Prostate gland (tissue), 2 donors: ENCODE measurements at regions not wholly inside any gene's neighbourhood (a gene's known extent, or its start where the extent isn't known, plus 50 kb on each side); places are given as distances from the start of the nearest gene placed in this dataset.

Source experiments
- DNase-seq: peaks from one replicate; pipeline ENCODE4 v3.0.0-alpha.2; 2019; ENCODE audit warnings: low spot score
- H3K27ac ChIP-seq, 2 donors: fragments of 200-600 bp; sonication (generic); 2 replicates each; pipeline ENCODE4 v1.5.1; 2017 to 2019
- H3K27me3 ChIP-seq: fragments of 200-600 bp; sonication (generic); replicated peaks from 2 replicates; pipeline ENCODE4 v1.5.1; 2019; ENCODE audit not compliant: insufficient read depth
- H3K36me3 ChIP-seq, 2 donors: fragments of 200-600 bp; sonication (generic); 1 replicate in 1 of 2; 2 replicates in 1 of 2; pipeline versions ENCODE4 v1.5.1 to v1.8.1; 2017 to 2019
- H3K4me1 ChIP-seq: fragments of 200-600 bp; sonication (generic); replicated peaks from 2 replicates; pipeline ENCODE4 v1.5.1; 2019
- H3K4me3 ChIP-seq, 2 donors: fragments of 200-600 bp; sonication (generic); 2 replicates each; pipeline ENCODE4 v1.5.1; 2017 to 2019
- H3K9me3 ChIP-seq: fragments of 200-600 bp; sonication (generic); 2 replicates; pipeline ENCODE4 v1.5.1; 2017
- CTCF ChIP-seq, 4 experiments: fragments of 200-600 bp in 2 of 4; fragments of 450-650 bp in 2 of 4; sonication (generic) in 2 of 4; IDR thresholded peaks; 1 replicate in 3 of 4; 2 replicates in 1 of 4; pipeline ENCODE4 v1.5.1; 2016 to 2019; ENCODE audit warnings: antibody characterized with exemption in 4 of 4, mild to moderate bottlenecking in 2 of 4, moderate library complexity in 2 of 4
- POLR2A ChIP-seq: fragments of 450-650 bp; IDR thresholded peaks from one replicate; pipeline ENCODE4 v1.6.1; 2016; ENCODE audit warnings: antibody characterized with exemption, mild to moderate bottlenecking
- POLR2AphosphoS5 ChIP-seq: sonication (generic); formaldehyde crosslinking; IDR thresholded peaks from one replicate; pipeline ENCODE4 v1.6.1; 2017; ENCODE audit warnings: antibody characterized with exemption
- whole genome bisulfite sequencing: methylation state at CpG from one replicate; pipeline ENCODE4 v1.1.5; 2018; 5-methylcytosine and 5-hydroxymethylcytosine counted together
- intact Hi-C: fragments of 100-400 bp; cut with DNase I; formaldehyde crosslinking; loops from one replicate; pipeline ENCODE4 v1.14.2; 2022

GRCh38 chr4:19349416-19349815, 902.3 kb upstream of the SLIT2 start:
- no peaks in the 10 kb centered on the region for H3K27me3 ChIP-seq
- H3K4me1 ChIP-seq, result no peaks in the 10 kb centered on the region
- intact Hi-C loops, result no loop called here
- no peak for TF ChIP-seq CTCF (IDR thresholded peaks at IDR 0.05)
- TF ChIP-seq POLR2A, result no peak
- no peak for TF ChIP-seq POLR2AphosphoS5
- H3K27ac ChIP-seq, result no peak overlapping the region
- H3K9me3 ChIP-seq, result no peaks in the 10 kb centered on the region
- H3K4me3 ChIP-seq, result no peak overlapping the region
- WGBS, result 65% methylated on average over 1 of the region's 1 CpG
- DNase-seq, result no peak
- no peaks in the 10 kb centered on the region for H3K36me3 ChIP-seq

- intact Hi-C loops, result no loop called here
- no peaks in the 10 kb centered on the region for H3K36me3 ChIP-seq
- no peaks in the 10 kb centered on the region for H3K4me1 ChIP-seq
- TF ChIP-seq CTCF (IDR thresholded peaks at IDR 0.05), result no peak
- TF ChIP-seq POLR2AphosphoS5, result no peak
- no peak for TF ChIP-seq POLR2A
- H3K27ac ChIP-seq, result no peak overlapping the region
- no peaks in the 10 kb centered on the region for H3K9me3 ChIP-seq
- no peak for DNase-seq
- H3K4me3 ChIP-seq, result no peak overlapping the region
- H3K27me3 ChIP-seq, result no peaks in the 10 kb centered on the region
Measured at GRCh38 chr4:19348746-19349145, 903.0 kb upstream of the SLIT2 start.

- Histone ChIP-seq H3K27ac (no peak overlapping the region), H3K4me3 (no peak overlapping the region), H3K36me3 (no peaks in the 10 kb centered on the region), H3K4me1 (no peaks in the 10 kb centered on the region), H3K27me3 (no peaks in the 10 kb centered on the region), H3K9me3 (no peaks in the 10 kb centered on the region)
- no peak for TF ChIP-seq POLR2A
- TF ChIP-seq CTCF (IDR thresholded peaks at IDR 0.05), result no peak
- TF ChIP-seq POLR2AphosphoS5, result no peak
- DNase-seq, result no peak
- intact Hi-C loops, result no loop called here
- 91% methylated on average over 3 of the region's 3 CpGs for WGBS
Measured at GRCh38 chr4:19346636-19347035, 905.1 kb upstream of the SLIT2 start.

- no peak overlapping the region for H3K4me3 ChIP-seq
- no peaks in the 10 kb centered on the region for H3K4me1 ChIP-seq
- intact Hi-C loops, result no loop called here
- no peak overlapping the region for H3K27ac ChIP-seq
- no peak for TF ChIP-seq POLR2A
- TF ChIP-seq POLR2AphosphoS5, result no peak
- no peaks in the 10 kb centered on the region for H3K36me3 ChIP-seq
- H3K27me3 ChIP-seq, result no peaks in the 10 kb centered on the region
- 79% methylated on average over 1 of the region's 1 CpG for WGBS
- DNase-seq, result no peak
- H3K9me3 ChIP-seq, result no peaks in the 10 kb centered on the region
Measured at GRCh38 chr4:19329631-19330030, 922.1 kb upstream of the SLIT2 start.

- 80% methylated on average over 4 of the region's 4 CpGs for WGBS
- TF ChIP-seq CTCF (IDR thresholded peaks at IDR 0.05) (no peak), POLR2AphosphoS5 (no peak), POLR2A (no peak)
- Histone ChIP-seq H3K9me3 (no peaks in the 10 kb centered on the region), H3K4me3 (no peak overlapping the region), H3K36me3 (no peaks in the 10 kb centered on the region), H3K4me1 (no peaks in the 10 kb centered on the region), H3K27me3 (no peaks in the 10 kb centered on the region), H3K27ac (no peak overlapping the region)
- intact Hi-C loops, result no loop called here
- DNase-seq, result no peak
Measured at GRCh38 chr4:19329077-19329476, 922.6 kb upstream of the SLIT2 start.
